SK-N-SH treated with all-trans-retinoic acid at 6 μM for 48 hours (cell line): ENCODE measurements at regions not wholly inside any gene's neighbourhood (a gene's known extent, or its start where the extent isn't known, plus 50 kb on each side); places are given as distances from the start of the nearest gene placed in this dataset.

Experiments used
- ATAC-seq: fragments of 200-7000 bp; cut with Tn5 transposase; 3 replicates; pipeline ENCODE4 v1.9.1; 2020; ENCODE audit warnings: mild to moderate bottlenecking, moderate library complexity
- ARNTL ChIP-seq: fragments of 450-650 bp; formaldehyde crosslinking; IDR thresholded peaks from 2 replicates; pipeline ENCODE4 v1.5.0; 2020; ENCODE audit warnings: low read depth, mild to moderate bottlenecking, moderate library complexity, borderline replicate concordance
- BACH2 ChIP-seq: fragments of 250-450 bp; sonication (Bioruptor Pico); IDR thresholded peaks from 2 replicates; pipeline ENCODE4 v1.9.0; 2021; ENCODE audit warnings: mild to moderate bottlenecking, borderline replicate concordance
- CREB5 ChIP-seq: fragments of 250-450 bp; sonication (Bioruptor Pico); IDR thresholded peaks from 2 replicates; pipeline ENCODE4 v1.5.1; 2020; ENCODE audit warnings: low read depth, mild to moderate bottlenecking, moderate library complexity
- CSDC2 ChIP-seq: fragments of 250-450 bp; sonication (Bioruptor Pico); IDR thresholded peaks from 2 replicates; pipeline ENCODE4 v1.5.0; 2020; ENCODE audit warnings: mild to moderate bottlenecking, moderate library complexity
- ESRRG ChIP-seq: fragments of 250-450 bp; sonication (Bioruptor Pico); IDR thresholded peaks from 2 replicates; pipeline ENCODE4 v1.6.1; 2021; ENCODE audit warnings: mild to moderate bottlenecking
- GLIS3 ChIP-seq: fragments of 250-450 bp; sonication (Bioruptor Pico); IDR thresholded peaks from 2 replicates; pipeline ENCODE4 v1.5.0; 2020; ENCODE audit warnings: mild to moderate bottlenecking, moderate library complexity
- ISL1 ChIP-seq: fragments of 250-450 bp; sonication (Bioruptor Pico); IDR thresholded peaks from 2 replicates; pipeline ENCODE4 v2.1.2; 2022; ENCODE audit warnings: mild to moderate bottlenecking, moderate library complexity
- OSR1 ChIP-seq: fragments of 250-450 bp; sonication (Bioruptor Pico); IDR thresholded peaks from 2 replicates; pipeline ENCODE4 v1.8.0; 2022; ENCODE audit warnings: moderate library complexity, mild to moderate bottlenecking, inconsistent platforms
- POU6F1 ChIP-seq: fragments of 250-450 bp; sonication (Bioruptor Pico); IDR thresholded peaks from 2 replicates; pipeline ENCODE4 v1.8.0; 2021; ENCODE audit warnings: low read depth, mild to moderate bottlenecking, moderate library complexity, borderline replicate concordance
- PPARA ChIP-seq: fragments of 250-450 bp; sonication (Bioruptor Pico); IDR thresholded peaks from 2 replicates; pipeline ENCODE4 v1.5.0; 2020; ENCODE audit warnings: mild to moderate bottlenecking, borderline replicate concordance
- RARB ChIP-seq: fragments of 250-450 bp; sonication (Bioruptor Pico); IDR thresholded peaks from 2 replicates; pipeline ENCODE4 v1.8.0; 2021; ENCODE audit warnings: mild to moderate bottlenecking, moderate library complexity
- SNAI2 ChIP-seq: fragments of 250-450 bp; sonication (Bioruptor Pico); IDR thresholded peaks from 2 replicates; pipeline ENCODE4 v1.5.0; 2020; ENCODE audit warnings: mild to moderate bottlenecking, moderate library complexity
- TCF4 ChIP-seq: fragments of 250-450 bp; sonication (Bioruptor Pico); IDR thresholded peaks from 2 replicates; pipeline ENCODE4 v1.8.0; 2021; ENCODE audit warnings: mild to moderate bottlenecking, moderate library complexity, borderline replicate concordance
- TOX ChIP-seq: fragments of 250-450 bp; sonication (Bioruptor Pico); IDR thresholded peaks from 2 replicates; pipeline ENCODE4 v1.8.0; 2021; ENCODE audit warnings: mild to moderate bottlenecking, moderate library complexity, borderline replicate concordance
- TSHZ2 ChIP-seq: fragments of 250-450 bp; sonication (Bioruptor Pico); IDR thresholded peaks from 2 replicates; pipeline ENCODE4 v1.5.0; 2020; ENCODE audit warnings: mild to moderate bottlenecking, moderate library complexity
- ZC3H10 ChIP-seq: fragments of 250-450 bp; sonication (Bioruptor Pico); IDR thresholded peaks from 2 replicates; pipeline ENCODE4 v1.5.1; 2021; ENCODE audit warnings: mild to moderate bottlenecking, moderate library complexity
- ZFP3 ChIP-seq: fragments of 250-450 bp; sonication (Bioruptor Pico); IDR thresholded peaks from 2 replicates; pipeline ENCODE4 v1.5.0; 2020; ENCODE audit warnings: mild to moderate bottlenecking, moderate library complexity
- ZFP30 ChIP-seq: fragments of 450-650 bp; formaldehyde crosslinking; IDR thresholded peaks from 2 replicates; pipeline ENCODE4 v1.5.0; 2022; ENCODE audit warnings: mild to moderate bottlenecking, moderate library complexity
- ZNF565 ChIP-seq: fragments of 450-650 bp; formaldehyde crosslinking; conservative IDR thresholded peaks from 2 replicates; pipeline ENCODE4 v1.5.0; 2020; ENCODE audit warnings: low read depth, mild to moderate bottlenecking, moderate library complexity
- ZNF8 ChIP-seq: fragments of 450-650 bp; formaldehyde crosslinking; IDR thresholded peaks from 2 replicates; pipeline ENCODE4 v1.5.0; 2020; ENCODE audit warnings: mild to moderate bottlenecking, moderate library complexity
- TF ChIP-seq, protein P1 (sequence below): fragments of 250-450 bp; sonication (Bioruptor Pico); IDR thresholded peaks from 2 replicates; pipeline ENCODE4 v1.8.0; 2020; ENCODE audit warnings: mild to moderate bottlenecking, moderate library complexity, borderline replicate concordance
- TF ChIP-seq, protein P2 (sequence below): fragments of 250-450 bp; sonication (Bioruptor Pico); IDR thresholded peaks from 2 replicates; pipeline ENCODE4 v1.5.1; 2021; ENCODE audit warnings: mild to moderate bottlenecking, moderate library complexity

GRCh38 chr2:153028626-153029025, 310.2 kb downstream of the ARL6IP6 start:
- TF ChIP-seq, protein P1, sequence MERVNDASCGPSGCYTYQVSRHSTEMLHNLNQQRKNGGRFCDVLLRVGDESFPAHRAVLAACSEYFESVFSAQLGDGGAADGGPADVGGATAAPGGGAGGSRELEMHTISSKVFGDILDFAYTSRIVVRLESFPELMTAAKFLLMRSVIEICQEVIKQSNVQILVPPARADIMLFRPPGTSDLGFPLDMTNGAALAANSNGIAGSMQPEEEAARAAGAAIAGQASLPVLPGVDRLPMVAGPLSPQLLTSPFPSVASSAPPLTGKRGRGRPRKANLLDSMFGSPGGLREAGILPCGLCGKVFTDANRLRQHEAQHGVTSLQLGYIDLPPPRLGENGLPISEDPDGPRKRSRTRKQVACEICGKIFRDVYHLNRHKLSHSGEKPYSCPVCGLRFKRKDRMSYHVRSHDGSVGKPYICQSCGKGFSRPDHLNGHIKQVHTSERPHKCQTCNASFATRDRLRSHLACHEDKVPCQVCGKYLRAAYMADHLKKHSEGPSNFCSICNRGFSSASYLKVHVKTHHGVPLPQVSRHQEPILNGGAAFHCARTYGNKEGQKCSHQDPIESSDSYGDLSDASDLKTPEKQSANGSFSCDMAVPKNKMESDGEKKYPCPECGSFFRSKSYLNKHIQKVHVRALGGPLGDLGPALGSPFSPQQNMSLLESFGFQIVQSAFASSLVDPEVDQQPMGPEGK (CRISPR knock-in tag): no peak
- TF ChIP-seq ZNF565 (CRISPR knock-in tag): no peak
- ATAC-seq: no peak

DNA sequence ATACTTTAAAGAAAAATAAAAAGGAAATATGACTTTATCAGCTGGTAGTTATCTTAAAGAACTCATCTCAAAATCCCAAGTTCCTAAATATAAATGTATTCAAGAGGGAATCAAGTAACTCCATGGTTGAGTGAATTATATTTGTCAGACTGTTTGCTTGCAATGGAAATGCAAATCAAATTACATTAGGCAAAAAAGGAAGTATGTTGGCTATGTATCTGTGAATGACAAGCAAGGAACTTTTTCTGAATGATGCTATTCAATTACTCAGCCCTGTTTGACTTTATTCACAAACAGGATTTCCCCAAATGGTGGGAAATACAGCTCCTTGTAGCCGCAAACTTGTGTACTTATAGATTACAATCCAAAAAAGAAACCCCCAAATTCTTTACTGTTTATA, 309.1 kb downstream of the ARL6IP6 start:
- no peak for ATAC-seq
- TF ChIP-seq TOX (CRISPR knock-in tag) (no peak), RARB (CRISPR knock-in tag) (no peak), POU6F1 (CRISPR knock-in tag) (no peak), OSR1 (CRISPR knock-in tag) (no peak)

- no peak for TF ChIP-seq GLIS3
- TF ChIP-seq CSDC2 (CRISPR knock-in tag): no peak
- TF ChIP-seq PPARA (CRISPR knock-in tag): no peak
- TF ChIP-seq BACH2 (CRISPR knock-in tag): no peak
- TF ChIP-seq TCF4 (CRISPR knock-in tag): no peak
- no peak for TF ChIP-seq CREB5 (CRISPR knock-in tag)
- TF ChIP-seq ZFP3: no peak
- no peak for TF ChIP-seq ZC3H10 (CRISPR knock-in tag)
- no peak for TF ChIP-seq RARB (CRISPR knock-in tag)
- TF ChIP-seq ZFP30 (CRISPR knock-in tag): no peak
- ATAC-seq: no peak
These were observed 301.8 kb downstream of the ARL6IP6 start for GRCh38 chr2:153020201-153020600.

GRCh38 chr2:153005071-153005730, 286.8 kb downstream of the ARL6IP6 start:
- no peak for ATAC-seq

More at GRCh38 chr2:153005071-153005730, 286.8 kb downstream of the ARL6IP6 start:
- TF ChIP-seq ISL1: no peak
- no peak for TF ChIP-seq ZFP3
- TF ChIP-seq ZNF8 (CRISPR knock-in tag): no peak
- TF ChIP-seq, protein P2, sequence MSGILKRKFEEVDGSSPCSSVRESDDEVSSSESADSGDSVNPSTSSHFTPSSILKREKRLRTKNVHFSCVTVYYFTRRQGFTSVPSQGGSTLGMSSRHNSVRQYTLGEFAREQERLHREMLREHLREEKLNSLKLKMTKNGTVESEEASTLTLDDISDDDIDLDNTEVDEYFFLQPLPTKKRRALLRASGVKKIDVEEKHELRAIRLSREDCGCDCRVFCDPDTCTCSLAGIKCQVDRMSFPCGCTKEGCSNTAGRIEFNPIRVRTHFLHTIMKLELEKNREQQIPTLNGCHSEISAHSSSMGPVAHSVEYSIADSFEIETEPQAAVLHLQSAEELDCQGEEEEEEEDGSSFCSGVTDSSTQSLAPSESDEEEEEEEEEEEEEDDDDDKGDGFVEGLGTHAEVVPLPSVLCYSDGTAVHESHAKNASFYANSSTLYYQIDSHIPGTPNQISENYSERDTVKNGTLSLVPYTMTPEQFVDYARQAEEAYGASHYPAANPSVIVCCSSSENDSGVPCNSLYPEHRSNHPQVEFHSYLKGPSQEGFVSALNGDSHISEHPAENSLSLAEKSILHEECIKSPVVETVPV (CRISPR knock-in tag): no peak
- TF ChIP-seq ZNF565 (CRISPR knock-in tag): no peak
- no peak for TF ChIP-seq ARNTL (CRISPR knock-in tag)
- no peak for TF ChIP-seq TCF4 (CRISPR knock-in tag)
- no peak for TF ChIP-seq ZC3H10 (CRISPR knock-in tag)
- no peak for TF ChIP-seq BACH2 (CRISPR knock-in tag)
- no peak for TF ChIP-seq TSHZ2 (CRISPR knock-in tag)
- no peak for TF ChIP-seq TOX (CRISPR knock-in tag)
- no peak for TF ChIP-seq PPARA (CRISPR knock-in tag)
- TF ChIP-seq GLIS3: no peak
- no peak for TF ChIP-seq SNAI2 (CRISPR knock-in tag)
- TF ChIP-seq ESRRG: no peak
